ENCODE measurements at regions not wholly inside any gene's neighbourhood (a gene's known extent, or its start where the extent isn't known, plus 50 kb on each side); places are given as distances from the start of the nearest gene placed in this dataset.

DNA sequence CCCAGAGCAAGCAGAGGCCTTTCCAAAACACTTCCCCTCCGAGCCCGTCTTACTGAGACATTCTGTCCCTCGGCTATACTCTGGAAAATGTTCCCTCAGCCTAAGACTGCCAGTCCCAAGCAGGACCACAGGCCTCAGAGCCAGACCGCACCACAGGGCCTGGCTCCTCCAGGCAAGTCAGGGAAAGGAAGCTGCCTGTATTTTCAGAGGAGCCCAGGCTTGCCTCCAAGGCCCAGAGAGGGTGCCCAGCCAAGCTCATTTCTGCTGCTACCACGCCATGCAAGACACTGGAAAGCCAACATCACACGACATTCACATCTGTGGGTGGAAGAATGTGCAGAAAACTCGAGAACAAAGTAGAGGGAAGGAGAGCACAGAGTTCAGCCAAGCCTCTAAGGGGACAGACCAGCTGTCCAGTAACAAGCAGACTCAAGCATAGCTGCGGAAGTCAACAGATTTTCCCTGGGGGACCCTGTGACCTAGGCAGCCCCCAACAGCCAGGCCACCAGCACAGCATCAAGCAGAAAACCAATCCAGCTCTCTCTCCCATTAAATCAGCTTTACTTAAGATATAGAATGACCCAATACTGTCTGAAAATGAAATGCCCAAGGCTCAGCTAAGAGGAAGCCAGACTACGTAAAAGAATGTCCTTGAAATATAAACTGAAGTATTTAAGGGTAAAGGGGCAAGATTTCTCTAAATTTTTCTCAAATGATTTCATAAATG lies 123.9 kb downstream of the ZFP36L2 start:
- Histone ChIP-seq H3K36me3 (no peaks in the 10 kb centered on the region), H3K9me3 (ENCODE audit: severe bottlenecking) (peaks cover 12% of the 10 kb centered on the region), H3K27me3 (ENCODE audit: insufficient read depth, low read depth, severe bottlenecking) (no peaks in the 10 kb centered on the region), H3K4me3 (ENCODE audit: low read depth, low read length) (no peak overlapping the region), H3K27ac (no peak overlapping the region)
- no peak for DNase-seq
- TF ChIP-seq, protein P1, sequence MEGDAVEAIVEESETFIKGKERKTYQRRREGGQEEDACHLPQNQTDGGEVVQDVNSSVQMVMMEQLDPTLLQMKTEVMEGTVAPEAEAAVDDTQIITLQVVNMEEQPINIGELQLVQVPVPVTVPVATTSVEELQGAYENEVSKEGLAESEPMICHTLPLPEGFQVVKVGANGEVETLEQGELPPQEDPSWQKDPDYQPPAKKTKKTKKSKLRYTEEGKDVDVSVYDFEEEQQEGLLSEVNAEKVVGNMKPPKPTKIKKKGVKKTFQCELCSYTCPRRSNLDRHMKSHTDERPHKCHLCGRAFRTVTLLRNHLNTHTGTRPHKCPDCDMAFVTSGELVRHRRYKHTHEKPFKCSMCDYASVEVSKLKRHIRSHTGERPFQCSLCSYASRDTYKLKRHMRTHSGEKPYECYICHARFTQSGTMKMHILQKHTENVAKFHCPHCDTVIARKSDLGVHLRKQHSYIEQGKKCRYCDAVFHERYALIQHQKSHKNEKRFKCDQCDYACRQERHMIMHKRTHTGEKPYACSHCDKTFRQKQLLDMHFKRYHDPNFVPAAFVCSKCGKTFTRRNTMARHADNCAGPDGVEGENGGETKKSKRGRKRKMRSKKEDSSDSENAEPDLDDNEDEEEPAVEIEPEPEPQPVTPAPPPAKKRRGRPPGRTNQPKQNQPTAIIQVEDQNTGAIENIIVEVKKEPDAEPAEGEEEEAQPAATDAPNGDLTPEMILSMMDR (IDR thresholded peaks at IDR 0.05; ENCODE audit: low read depth, low read length), result no peak

DNA sequence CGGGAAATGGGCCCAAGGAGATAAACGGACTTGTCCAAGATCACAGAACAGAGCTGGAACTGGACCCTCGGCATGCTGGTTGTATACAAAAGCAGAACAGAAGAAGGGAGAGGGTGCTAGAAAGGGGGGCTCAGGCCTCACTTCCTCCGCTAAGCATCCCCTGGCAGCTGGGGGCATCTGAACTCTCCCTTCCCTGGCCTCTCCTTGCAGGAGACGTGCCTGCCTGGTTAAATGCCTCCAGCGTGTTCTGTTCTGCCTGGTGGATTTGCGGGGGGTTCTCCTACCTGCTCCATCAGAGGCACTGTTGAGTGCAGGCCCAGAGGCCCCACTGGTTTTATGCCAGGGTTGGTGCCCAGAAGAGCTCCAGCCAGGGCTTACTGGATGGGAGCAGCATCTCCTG lies 124.7 kb downstream of the ZFP36L2 start:
- H3K36me3 ChIP-seq, result no peaks in the 10 kb centered on the region
- peaks cover 12% of the 10 kb centered on the region for H3K9me3 ChIP-seq (ENCODE audit: severe bottlenecking)
- no peak for DNase-seq
- no peaks in the 10 kb centered on the region for H3K27me3 ChIP-seq (ENCODE audit: insufficient read depth, low read depth, severe bottlenecking)
- TF ChIP-seq, protein P1 (IDR thresholded peaks at IDR 0.05; ENCODE audit: low read depth, low read length), result no peak
- peak overlapping the region; percentile 89; the same call in 1 of the 2 replicates for H3K27ac ChIP-seq
- no peak overlapping the region for H3K4me3 ChIP-seq (ENCODE audit: low read depth, low read length)

DNA sequence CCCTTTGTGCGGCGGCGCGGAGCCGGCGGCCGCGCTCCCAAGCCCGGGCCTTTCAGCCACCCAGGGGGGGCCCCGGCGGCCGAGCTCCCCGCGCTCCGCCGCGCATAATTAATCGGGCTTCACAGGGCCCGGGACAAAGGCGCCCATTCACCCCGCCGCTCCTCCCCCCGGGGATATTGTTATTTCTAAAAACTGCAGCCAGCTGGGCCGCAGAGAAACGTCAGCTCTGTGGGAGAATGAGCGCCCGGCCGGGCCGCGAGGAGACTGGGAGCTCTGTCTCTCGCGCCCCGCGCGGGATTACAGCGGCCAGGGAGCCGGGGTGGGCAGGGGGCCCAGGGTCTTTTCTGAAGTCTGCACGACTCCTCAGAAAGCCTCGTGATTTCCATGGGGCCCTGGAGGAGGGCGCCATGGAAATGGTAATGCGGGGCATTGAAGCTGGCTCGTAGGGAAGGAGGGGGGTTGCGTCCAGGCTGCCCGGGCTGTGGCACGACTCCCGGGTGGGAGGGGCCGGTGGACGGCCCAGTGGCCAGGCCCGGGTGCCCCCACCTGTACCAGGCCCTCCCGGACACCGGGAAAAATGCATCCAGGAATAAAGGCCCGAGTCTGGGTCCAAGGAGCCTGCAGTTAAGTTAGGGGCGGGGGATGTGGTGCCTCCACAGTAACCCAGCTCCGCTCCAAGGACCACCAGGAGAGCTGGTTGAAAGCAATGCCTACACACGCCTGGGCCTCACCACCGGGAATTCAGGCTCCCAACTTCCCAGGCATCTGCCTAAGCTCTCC lies 125.3 kb downstream of the ZFP36L2 start:
- Histone ChIP-seq H3K9me3 (ENCODE audit: severe bottlenecking) (peaks cover 14% of the 10 kb centered on the region), H3K27ac (peak overlapping the region; percentile 89), H3K36me3 (no peaks in the 10 kb centered on the region), H3K4me3 (ENCODE audit: low read depth, low read length) (peak overlapping the region; percentile 53), H3K27me3 (ENCODE audit: insufficient read depth, low read depth, severe bottlenecking) (no peaks in the 10 kb centered on the region)
- peak; percentile 50 for DNase-seq
- TF ChIP-seq, protein P1 (IDR thresholded peaks at IDR 0.05; ENCODE audit: low read depth, low read length), result no peak

DNA sequence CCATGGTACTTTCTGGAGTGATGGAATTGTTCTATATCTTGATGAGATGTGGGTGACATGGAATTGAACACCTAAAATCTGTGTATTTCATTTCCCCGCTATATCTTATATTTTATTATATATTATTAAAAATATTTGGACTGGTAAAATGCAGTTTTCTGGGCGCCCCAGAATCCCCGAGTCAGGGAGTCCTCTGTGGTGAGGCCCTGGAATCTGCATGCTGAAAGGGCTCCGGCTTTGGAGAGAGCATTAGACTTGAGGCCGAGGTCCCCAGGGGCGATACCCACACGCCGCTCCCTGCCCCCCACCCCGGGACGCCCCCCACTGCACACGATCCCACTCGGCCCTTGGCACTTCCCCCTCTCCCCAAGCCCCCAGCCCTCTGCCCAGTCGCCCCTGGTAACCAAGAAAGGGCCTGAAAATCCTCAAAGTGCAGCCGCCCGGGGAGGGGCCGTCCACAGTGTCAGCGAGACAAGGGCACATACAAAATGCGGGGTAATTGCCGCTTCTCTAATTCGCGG lies 126.0 kb downstream of the ZFP36L2 start:
- peaks cover 17% of the 10 kb centered on the region for H3K9me3 ChIP-seq (ENCODE audit: severe bottlenecking)
- peak; percentile 28 for DNase-seq
- H3K27ac ChIP-seq, result peak overlapping the region; percentile 89
- H3K27me3 ChIP-seq (ENCODE audit: insufficient read depth, low read depth, severe bottlenecking), result no peaks in the 10 kb centered on the region
- TF ChIP-seq, protein P1 (IDR thresholded peaks at IDR 0.05; ENCODE audit: low read depth, low read length), result no peak
- no peaks in the 10 kb centered on the region for H3K36me3 ChIP-seq
- peak overlapping the region; percentile 53 for H3K4me3 ChIP-seq (ENCODE audit: low read depth, low read length)

DNA sequence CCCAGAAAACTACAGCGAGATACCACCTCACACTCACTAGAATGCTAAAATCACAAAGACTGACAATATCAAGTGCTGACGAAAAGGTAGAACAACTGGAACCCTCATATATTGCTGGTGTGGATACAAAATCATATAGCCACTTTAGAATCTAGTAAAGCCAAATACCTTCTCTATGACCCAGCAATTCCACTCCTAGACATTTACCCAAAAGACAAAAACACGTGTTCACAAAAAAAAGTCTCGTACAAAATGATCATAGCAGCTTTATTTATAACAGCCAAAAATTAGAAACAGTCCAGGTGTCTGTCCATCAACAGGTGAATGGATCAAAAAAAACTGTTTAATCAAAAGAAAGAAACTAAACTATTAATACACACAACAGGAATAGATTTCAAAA lies 126.6 kb downstream of the ZFP36L2 start:
- no peaks in the 10 kb centered on the region for H3K36me3 ChIP-seq
- H3K9me3 ChIP-seq (ENCODE audit: severe bottlenecking), result peaks cover 13% of the 10 kb centered on the region
- H3K4me3 ChIP-seq (ENCODE audit: low read depth, low read length), result no peak overlapping the region
- TF ChIP-seq, protein P1 (IDR thresholded peaks at IDR 0.05; ENCODE audit: low read depth, low read length), result no peak
- H3K27ac ChIP-seq, result no peak overlapping the region
- no peak for DNase-seq
- no peaks in the 10 kb centered on the region for H3K27me3 ChIP-seq (ENCODE audit: insufficient read depth, low read depth, severe bottlenecking)

Data from WERI-Rb-1 (cell line).